K562 (cell line): ENCODE measurements at regions not wholly inside any gene's neighbourhood (a gene's known extent, or its start where the extent isn't known, plus 50 kb on each side); places are given as distances from the start of the nearest gene placed in this dataset.

Experiments used
- ATAC-seq: fragments of 200-7000 bp; cut with Tn5 transposase; 3 replicates; pipeline ENCODE4 v1.9.1; 2020; ENCODE audit warnings: moderate library complexity
- BruUV-seq: library from RNA; stranded (reverse); fragments of 400-500 nt; replicated peaks from 2 replicates; lab custom pipeline; 2021; lab: Mats Ljungman, UMichigan
- CTCF ChIA-PET: fragments of 300-600 bp; formaldehyde crosslinking; extraction: SDS; loops from one replicate; lab custom pipeline; 2021; ENCODE audit warnings: low intra/inter-chr PET ratio; lab: Yijun Ruan, JAX
- POLR2A ChIA-PET: fragments of 300-600, 350-650 bp; sonication (Branson Sonifier 250); formaldehyde crosslinking; extraction: SDS; loops from one replicate; lab custom pipeline; 2021; ENCODE audit warnings: antibody characterized with exemption, inconsistent platforms; lab: Yijun Ruan, JAX
- DNase-seq, 4 experiments: peaks; one replicate each; pipeline versions ENCODE4 v3.0.0 to v3.0.0-alpha.2; 2011 to 2018; ENCODE audit warnings: low spot score in 3 of 4, mixed read lengths in 3 of 4; ENCODE audit errors: extremely low read depth in 1 of 4
- FAIRE-seq: peaks from 2 replicates; lab custom pipeline; 2011; peaks lifted over from hg19 to GRCh38; lab: Jason Lieb, UNC
- H2AFZ ChIP-seq: 2 replicates; pipeline ENCODE4 v1.6.0; 2011; ENCODE audit warnings: low read depth, low read length, control low read depth, inconsistent platforms
- H3K27ac ChIP-seq: fragments of 200-600 bp; 3 replicates; pipeline ENCODE4 v1.8.0; 2011; ENCODE audit warnings: low read depth, mild to moderate bottlenecking, control low read depth, inconsistent platforms, low read length, moderate library complexity, mixed read lengths; ENCODE audit errors: extremely low read depth
- H3K27me3 ChIP-seq, 2 experiments: fragments of 300-600 bp in 1 of 2; 2 replicates in 1 of 2; 3 replicates in 1 of 2; pipeline versions ENCODE4 v1.6.0 to v1.8.0; 2011; ENCODE audit warnings: inconsistent platforms in 2 of 2, low read length in 2 of 2, mild to moderate bottlenecking in 1 of 2, mixed read lengths in 1 of 2, moderate library complexity in 1 of 2; ENCODE audit not compliant: control insufficient read depth in 2 of 2, insufficient read depth in 2 of 2
- H3K36me3 ChIP-seq: fragments of 300-600 bp; 3 replicates; pipeline ENCODE4 v1.8.0; 2011; ENCODE audit warnings: mild to moderate bottlenecking, low read length, inconsistent platforms; ENCODE audit not compliant: control insufficient read depth, insufficient read depth
- H3K4me1 ChIP-seq, 2 experiments: fragments of 200-600 bp in 1 of 2; replicated peaks in 1 of 2; 2 replicates in 1 of 2; 3 replicates in 1 of 2; pipeline versions ENCODE4 v1.5.1 to v1.8.0; 2011; ENCODE audit warnings: inconsistent platforms in 2 of 2, low read length in 2 of 2, mild to moderate bottlenecking in 1 of 2, mixed read lengths in 1 of 2, moderate library complexity in 1 of 2; ENCODE audit not compliant: control insufficient read depth in 2 of 2, insufficient read depth in 2 of 2
- H3K4me2 ChIP-seq: 2 replicates; pipeline ENCODE4 v1.6.1; 2011; ENCODE audit warnings: low read length, control low read depth, inconsistent platforms, mixed read lengths; ENCODE audit not compliant: insufficient read depth
- H3K4me3 ChIP-seq: fragments of 200-600 bp; sonication (generic), shearing (Covaris generic); 2 replicates; pipeline ENCODE4 v1.5.1; 2016; ENCODE audit warnings: control low read depth, inconsistent platforms
- H3K79me2 ChIP-seq: fragments of 200-600 bp; 3 replicates; pipeline ENCODE4 v1.8.0; 2011; ENCODE audit warnings: low read length, inconsistent platforms; ENCODE audit not compliant: control insufficient read depth, insufficient read depth
- H3K9ac ChIP-seq, 2 experiments: 2 replicates each; pipeline versions ENCODE4 v1.6.0 to v1.6.1; 2011; ENCODE audit warnings: low read depth in 2 of 2, low read length in 2 of 2, control low read depth in 1 of 2, inconsistent platforms in 1 of 2, mild to moderate bottlenecking in 1 of 2, mixed read lengths in 1 of 2; ENCODE audit not compliant: insufficient read depth in 1 of 2
- H3K9me1 ChIP-seq: one replicate; pipeline ENCODE4 v1.6.0; 2011; ENCODE audit warnings: inconsistent platforms, mild to moderate bottlenecking, low read length, moderate library complexity; ENCODE audit not compliant: control insufficient read depth, insufficient read depth
- H3K9me3 ChIP-seq: replicated peaks from 2 replicates; pipeline ENCODE4 v1.5.1; 2011; ENCODE audit warnings: low read depth, low read length, inconsistent platforms; ENCODE audit not compliant: control insufficient read depth, insufficient read depth
- H4K20me1 ChIP-seq: replicated peaks from 2 replicates; pipeline ENCODE4 v1.6.1; 2011; ENCODE audit warnings: low read length, inconsistent platforms, mixed read lengths; ENCODE audit not compliant: control insufficient read depth, insufficient read depth
- ZBTB40 ChIP-seq, 2 experiments: fragments of 450-650 bp in 1 of 2; sonication (generic) in 1 of 2; formaldehyde crosslinking in 1 of 2; IDR thresholded peaks; 2 replicates each; pipeline versions ENCODE4 v1.7.1 to v1.9.0; 2016 to 2022; ENCODE audit warnings: inconsistent platforms in 1 of 2, mild to moderate bottlenecking in 1 of 2, missing genetic modification reagents in 1 of 2
- ZNF398 ChIP-seq: fragments of 250-450 bp; sonication (Bioruptor Pico); IDR thresholded peaks from 2 replicates; pipeline ENCODE4 v1.8.0; 2021; ENCODE audit warnings: moderate library complexity, mild to moderate bottlenecking, inconsistent platforms
- ZNF609 ChIP-seq: sonication (generic); formaldehyde crosslinking; IDR thresholded peaks from 2 replicates; pipeline ENCODE4 v1.8.1; 2023; ENCODE audit warnings: missing genetic modification reagents, mild to moderate bottlenecking, borderline replicate concordance
- WGBS: fragments of 100-300 bp; shearing (Covaris generic); methylation state at CpG from one replicate; pipeline ENCODE4 v1.1.6; 2016; ENCODE audit warnings: low coverage, mixed read lengths; ENCODE audit not compliant: insufficient coverage; ENCODE audit errors: missing lambda C conversion rate; 5-methylcytosine and 5-hydroxymethylcytosine counted together
- in situ Hi-C: fragments of 300-500 bp; cut with MboI; formaldehyde crosslinking; loops from 4 replicates; pipeline ENCODE4 v1.15.0; 2018; ENCODE audit warnings: inconsistent platforms, mixed read lengths
- intact Hi-C: fragments of 100-400 bp; cut with micrococcal nuclease; formaldehyde crosslinking; loops from 2 replicates; pipeline ENCODE4 v1.14.2; 2022

GRCh38 chr6:113437566-113437965 lies 419.6 kb upstream of the MARCKS start (continued):
- TF ChIP-seq ZBTB40 (IDR thresholded peaks at IDR 0.05) (no peak), ZBTB40 (CRISPR knock-in tag; IDR thresholded peaks at IDR 0.05) (no peak)

- Histone ChIP-seq H3K9me1 (no peaks in the 10 kb centered on the region), H3K9me3 (no peaks in the 10 kb centered on the region), H3K27ac (no peak overlapping the region), H3K4me2 (no peak overlapping the region), H3K36me3 (no peaks in the 10 kb centered on the region), H3K27me3 (no peaks in the 10 kb centered on the region), H2AFZ (no peak overlapping the region), H3K79me2 (no peaks in the 10 kb centered on the region), H4K20me1 (no peaks in the 10 kb centered on the region), H3K4me1 (no peaks in the 10 kb centered on the region), H3K9ac (no peak overlapping the region), H3K4me3 (no peak overlapping the region)
- ChIA-PET POLR2A (no interaction called here), CTCF (no interaction called here)
- 2% methylated on average over 7 of the region's 7 CpGs for WGBS
- DNase-seq = no peak
- intact Hi-C loops = no loop called here
- no TSS peak for BruUV-seq
- no peak for FAIRE-seq
- ATAC-seq = no peak
- in situ Hi-C loops = no loop called here
- TF ChIP-seq ZNF398 (CRISPR knock-in tag) (no peak), ZNF609 (CRISPR knock-in tag) (no peak)
Measured at GRCh38 chr6:113439866-113440265, 417.3 kb upstream of the MARCKS start.
